ENCODE measurements at regions not wholly inside any gene's neighbourhood (a gene's known extent, or its start where the extent isn't known, plus 50 kb on each side); places are given as distances from the start of the nearest gene placed in this dataset.

GRCh38 chr16:79493911-79494310 lies 106.6 kb downstream of the MAF start:
- TF ChIP-seq CTCF (IDR thresholded peaks at IDR 0.05; ENCODE audit: low read length): no peak
- no peak for TF ChIP-seq EZH2 (optimal IDR thresholded peaks at IDR 0.05; ENCODE audit: low read depth, low read length)

Measured in MM.1S (cell line).